Caco-2 (cell line): ENCODE measurements at regions not wholly inside any gene's neighbourhood (a gene's known extent, or its start where the extent isn't known, plus 50 kb on each side); places are given as distances from the start of the nearest gene placed in this dataset.

Experiments used
- BruUV-seq: library from RNA; stranded (reverse); fragments of 400-500 nt; replicated peaks from 2 replicates; lab custom pipeline; 2021; lab: Mats Ljungman, UMichigan
- CTCF ChIA-PET: fragments of 300-600 bp; sonication (Branson Sonifier 250); formaldehyde crosslinking; loops from one replicate; lab custom pipeline; 2022; ENCODE audit warnings: antibody characterized with exemption; lab: Charles Lee
- POLR2A ChIA-PET: fragments of 300-600 bp; sonication (Branson Sonifier 250); formaldehyde crosslinking; loops from one replicate; lab custom pipeline; 2022; ENCODE audit warnings: antibody characterized with exemption; lab: Charles Lee
- DNase-seq, 2 experiments: peaks; one replicate each; pipeline versions ENCODE4 v3.0.0 to v3.0.0-alpha.2; 2020 to 2022
- H3K27me3 ChIP-seq: replicated peaks from 2 replicates; pipeline ENCODE4 v1.6.0; 2011; ENCODE audit warnings: low read length; ENCODE audit not compliant: control insufficient read depth, insufficient read depth
- H3K36me3 ChIP-seq: 2 replicates; pipeline ENCODE4 v1.5.1; 2011; ENCODE audit warnings: low read length; ENCODE audit not compliant: control insufficient read depth, insufficient read depth
- H3K4me1 ChIP-seq: fragments of 250-450 bp; sonication (Bioruptor Pico); 2 replicates; pipeline ENCODE4 v1.5.1; 2020; ENCODE audit warnings: mild to moderate bottlenecking
- H3K4me3 ChIP-seq: 2 replicates; pipeline ENCODE4 v1.5.1; 2011; ENCODE audit warnings: low read depth, mild to moderate bottlenecking, control low read depth, low read length
- H3K9me3 ChIP-seq: fragments of 250-450 bp; sonication (Bioruptor Pico); 2 replicates; pipeline ENCODE4 v1.5.1; 2020; ENCODE audit warnings: mild to moderate bottlenecking, moderate library complexity
- H3K27ac Mint-ChIP-seq: one replicate; pipeline ENCODE4 v1.8.0; 2022; ENCODE audit warnings: mixed read lengths; ENCODE audit not compliant: unreplicated experiment
- H3K27me3 Mint-ChIP-seq: one replicate; pipeline ENCODE4 v1.8.0; 2022; ENCODE audit warnings: mixed read lengths; ENCODE audit not compliant: insufficient read depth, unreplicated experiment
- H3K36me3 Mint-ChIP-seq: one replicate; pipeline ENCODE4 v1.8.0; 2022; ENCODE audit warnings: mild to moderate bottlenecking, mixed read lengths; ENCODE audit not compliant: insufficient read depth, unreplicated experiment
- H3K4me1 Mint-ChIP-seq: one replicate; pipeline ENCODE4 v1.8.0; 2022; ENCODE audit warnings: low read depth, mixed read lengths; ENCODE audit not compliant: unreplicated experiment
- H3K4me3 Mint-ChIP-seq: one replicate; pipeline ENCODE4 v1.8.0; 2022; ENCODE audit warnings: mild to moderate bottlenecking, moderate library complexity, mixed read lengths; ENCODE audit not compliant: unreplicated experiment
- H3K9me3 Mint-ChIP-seq: one replicate; pipeline ENCODE4 v1.8.0; 2022; ENCODE audit warnings: mixed read lengths; ENCODE audit not compliant: unreplicated experiment
- intact Hi-C: fragments of 100-400 bp; cut with micrococcal nuclease; formaldehyde crosslinking; loops from one replicate; pipeline ENCODE4 v1.10.0; 2022; ENCODE audit not compliant: unreplicated experiment
- TF ChIP-seq, protein P1 (sequence below), 2 experiments: fragments of 200-600 bp in 1 of 2; IDR thresholded peaks; 1 replicate in 1 of 2; 2 replicates in 1 of 2; pipeline versions ENCODE4 v1.5.1 to v1.8.0; 2011 to 2022; ENCODE audit warnings: antibody characterized with exemption in 1 of 2, control low read depth in 1 of 2, inconsistent platforms in 1 of 2, low read depth in 1 of 2, low read length in 1 of 2, mild to moderate bottlenecking in 1 of 2, moderate library complexity in 1 of 2; ENCODE audit not compliant: insufficient read depth in 1 of 2, severe bottlenecking in 1 of 2, unreplicated experiment in 1 of 2

DNA sequence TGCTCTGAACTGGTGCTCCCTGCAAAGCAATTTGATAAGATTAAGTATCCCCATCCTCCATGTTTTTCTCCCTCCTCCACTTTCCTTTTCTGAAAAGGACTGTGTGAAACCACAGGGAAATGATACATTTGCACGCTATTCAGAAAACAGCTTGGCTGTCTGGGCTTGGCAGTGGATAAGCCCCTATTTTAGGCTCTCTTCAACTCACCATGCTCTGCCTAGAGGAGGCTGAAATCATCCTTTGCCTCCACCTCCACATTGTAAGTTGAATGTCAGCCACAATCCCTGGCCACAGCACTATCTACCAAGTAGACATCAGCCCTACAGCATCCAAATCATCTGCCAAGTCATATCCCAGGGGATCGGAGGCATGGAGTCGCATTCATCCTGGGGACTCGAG lies 642.3 kb downstream of the RPS29 start:
- BruUV-seq: no TSS peak
- Histone ChIP-seq H3K9me3 (no peaks in the 10 kb centered on the region), H3K4me3 (no peak overlapping the region), H3K36me3 (no peaks in the 10 kb centered on the region), H3K4me1 (peaks cover 5% of the 10 kb centered on the region; the same call in 1 of the 2 replicates), H3K27me3 (no peaks in the 10 kb centered on the region)
- H3K36me3 Mint-ChIP-seq: no peaks in the 10 kb centered on the region
- TF ChIP-seq, protein P1, sequence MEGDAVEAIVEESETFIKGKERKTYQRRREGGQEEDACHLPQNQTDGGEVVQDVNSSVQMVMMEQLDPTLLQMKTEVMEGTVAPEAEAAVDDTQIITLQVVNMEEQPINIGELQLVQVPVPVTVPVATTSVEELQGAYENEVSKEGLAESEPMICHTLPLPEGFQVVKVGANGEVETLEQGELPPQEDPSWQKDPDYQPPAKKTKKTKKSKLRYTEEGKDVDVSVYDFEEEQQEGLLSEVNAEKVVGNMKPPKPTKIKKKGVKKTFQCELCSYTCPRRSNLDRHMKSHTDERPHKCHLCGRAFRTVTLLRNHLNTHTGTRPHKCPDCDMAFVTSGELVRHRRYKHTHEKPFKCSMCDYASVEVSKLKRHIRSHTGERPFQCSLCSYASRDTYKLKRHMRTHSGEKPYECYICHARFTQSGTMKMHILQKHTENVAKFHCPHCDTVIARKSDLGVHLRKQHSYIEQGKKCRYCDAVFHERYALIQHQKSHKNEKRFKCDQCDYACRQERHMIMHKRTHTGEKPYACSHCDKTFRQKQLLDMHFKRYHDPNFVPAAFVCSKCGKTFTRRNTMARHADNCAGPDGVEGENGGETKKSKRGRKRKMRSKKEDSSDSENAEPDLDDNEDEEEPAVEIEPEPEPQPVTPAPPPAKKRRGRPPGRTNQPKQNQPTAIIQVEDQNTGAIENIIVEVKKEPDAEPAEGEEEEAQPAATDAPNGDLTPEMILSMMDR (IDR thresholded peaks at IDR 0.05; ENCODE audit: insufficient read depth in 1 of 2, low read depth in 1 of 2, low read length in 1 of 2, severe bottlenecking in 1 of 2, unreplicated experiment in 1 of 2): no peak
- DNase-seq: no peak
- no peak overlapping the region for H3K4me3 Mint-ChIP-seq
- intact Hi-C loops: no loop called here
- peaks cover 8% of the 10 kb centered on the region for H3K4me1 Mint-ChIP-seq
- H3K27ac Mint-ChIP-seq: no peak overlapping the region
- ChIA-PET CTCF (no interaction called here), POLR2A (no interaction called here)
- H3K9me3 Mint-ChIP-seq: no peaks in the 10 kb centered on the region
- H3K27me3 Mint-ChIP-seq: no peaks in the 10 kb centered on the region

DNA sequence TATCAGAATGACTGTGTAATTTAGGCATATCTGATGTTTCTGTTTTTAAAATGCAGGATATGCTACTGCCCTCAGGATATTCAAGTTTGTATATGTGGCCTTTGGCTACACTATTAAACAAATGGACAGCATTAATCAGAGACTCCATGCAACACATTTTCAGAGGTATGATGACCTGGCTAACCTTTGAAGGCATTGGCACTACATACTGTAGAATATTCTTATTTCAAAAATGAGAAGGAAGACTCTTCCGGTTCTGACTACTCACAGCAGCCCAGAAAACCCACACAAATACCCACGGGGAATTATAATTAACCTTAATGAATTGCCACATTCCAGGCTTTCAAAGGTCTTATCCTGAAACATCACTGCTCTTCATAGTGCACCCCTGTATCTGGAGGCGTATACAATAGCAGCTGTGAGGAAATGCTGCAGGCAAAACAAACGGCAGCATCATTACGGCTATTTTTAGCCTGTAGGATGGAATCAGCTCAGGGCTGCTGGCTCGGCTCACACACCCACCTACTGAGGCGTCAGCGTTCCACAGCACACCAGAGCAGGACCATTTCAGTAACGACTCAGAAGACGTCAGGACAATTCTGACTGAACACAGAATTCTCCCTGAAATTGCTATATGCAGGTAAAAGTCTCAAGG lies 648.5 kb downstream of the RPS29 start:
- Mint-ChIP-seq H3K4me3 (no peak overlapping the region), H3K4me1 (peaks cover 8% of the 10 kb centered on the region), H3K36me3 (no peaks in the 10 kb centered on the region), H3K27me3 (no peaks in the 10 kb centered on the region), H3K9me3 (no peaks in the 10 kb centered on the region), H3K27ac (no peak overlapping the region)
- no TSS peak for BruUV-seq
- TF ChIP-seq, protein P1 (IDR thresholded peaks at IDR 0.05; ENCODE audit: insufficient read depth in 1 of 2, low read depth in 1 of 2, low read length in 1 of 2, severe bottlenecking in 1 of 2, unreplicated experiment in 1 of 2): no peak
- Histone ChIP-seq H3K4me1 (peaks cover 5% of the 10 kb centered on the region; the same call in 1 of the 2 replicates), H3K4me3 (no peak overlapping the region), H3K9me3 (no peaks in the 10 kb centered on the region), H3K36me3 (no peaks in the 10 kb centered on the region), H3K27me3 (no peaks in the 10 kb centered on the region)
- POLR2A ChIA-PET: no interaction called here
- no peak for DNase-seq
- intact Hi-C loops: no loop called here
- CTCF ChIA-PET: no interaction called here

DNA sequence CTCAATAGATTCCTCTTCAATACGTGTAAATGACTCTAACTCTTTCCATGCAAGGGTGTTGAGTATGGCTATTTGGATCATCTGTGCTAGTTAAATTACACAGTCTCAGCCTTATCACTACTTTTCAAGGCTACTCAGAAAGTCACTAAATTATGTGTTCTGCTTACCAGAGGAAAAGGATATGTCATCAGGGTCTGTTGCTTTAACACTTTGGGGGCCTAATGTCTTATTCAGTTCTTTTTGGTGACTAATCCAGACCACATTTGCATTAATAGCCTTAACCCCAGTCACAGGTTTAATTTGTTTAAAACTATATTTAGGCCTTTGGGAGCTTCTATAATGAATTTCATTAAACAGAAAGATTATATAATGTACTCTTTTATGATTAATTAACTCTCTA lies 649.3 kb downstream of the RPS29 start:
- H3K36me3 ChIP-seq: no peaks in the 10 kb centered on the region
- POLR2A ChIA-PET: no interaction called here
- TF ChIP-seq, protein P1 (IDR thresholded peaks at IDR 0.05; ENCODE audit: insufficient read depth in 1 of 2, low read depth in 1 of 2, low read length in 1 of 2, severe bottlenecking in 1 of 2, unreplicated experiment in 1 of 2): no peak
- CTCF ChIA-PET: no interaction called here
- Mint-ChIP-seq H3K36me3 (no peaks in the 10 kb centered on the region), H3K4me1 (peaks cover 8% of the 10 kb centered on the region), H3K9me3 (no peaks in the 10 kb centered on the region), H3K27ac (no peak overlapping the region), H3K27me3 (no peaks in the 10 kb centered on the region), H3K4me3 (no peak overlapping the region)
- BruUV-seq: no TSS peak
- no peaks in the 10 kb centered on the region for H3K27me3 ChIP-seq
- H3K4me1 ChIP-seq: peaks cover 5% of the 10 kb centered on the region; the same call in 1 of the 2 replicates
- H3K4me3 ChIP-seq: no peak overlapping the region
- intact Hi-C loops: no loop called here
- DNase-seq: no peak
- no peaks in the 10 kb centered on the region for H3K9me3 ChIP-seq
